NCI-H82 (cell line): ENCODE measurements at regions not wholly inside any gene's neighbourhood (a gene's known extent, or its start where the extent isn't known, plus 50 kb on each side); places are given as distances from the start of the nearest gene placed in this dataset.
"Not testable (repeated sequence)": the region's sequence is repeated elsewhere in the genome, so short reads cannot be mapped to it uniquely, and the experiment has no call there.

Source experiments
- DNase-seq: peaks from one replicate; lab custom pipeline; 2025; lab: John Stamatoyannopoulos, UW

- DNase-seq, result no peak
Observed at GRCh38 chr7:25711940-25712339, 440.1 kb upstream of the NFE2L3 start.

- no peak for DNase-seq
Observed at GRCh38 chr7:25712500-25712899, 439.5 kb upstream of the NFE2L3 start.

GRCh38 chr7:25714013-25714412 is 438.0 kb upstream of the NFE2L3 start:
- DNase-seq, result no peak

- DNase-seq, result no peak
Observed at GRCh38 chr7:25716421-25716820, 435.6 kb upstream of the NFE2L3 start.

- DNase-seq, result no peak
Observed at GRCh38 chr7:25718596-25718995, 433.4 kb upstream of the NFE2L3 start.

- DNase-seq, result no peak
Observed at GRCh38 chr7:25719190-25719896, 432.7 kb upstream of the NFE2L3 start.

GRCh38 chr7:25720427-25720826 is 431.6 kb upstream of the NFE2L3 start:
- DNase-seq, result peak; percentile 60

- peak; percentile 15 for DNase-seq
Observed at GRCh38 chr7:25722856-25723255, 429.1 kb upstream of the NFE2L3 start.

- no peak for DNase-seq
Observed at GRCh38 chr7:25725451-25725850, 426.5 kb upstream of the NFE2L3 start.

GRCh38 chr7:25726170-25726780 is 425.7 kb upstream of the NFE2L3 start:
- peak; percentile 24 for DNase-seq

- no peak for DNase-seq
Observed at GRCh38 chr7:25726781-25727311, 425.2 kb upstream of the NFE2L3 start.

- DNase-seq, result no peak
Observed at GRCh38 chr7:25727446-25727845, 424.6 kb upstream of the NFE2L3 start.

- DNase-seq, result no peak
Observed at GRCh38 chr7:25727876-25728275, 424.1 kb upstream of the NFE2L3 start.

GRCh38 chr7:25731068-25731845 is 420.7 kb upstream of the NFE2L3 start:
- no peak for DNase-seq

- no peak for DNase-seq
Observed at GRCh38 chr7:25731846-25732245, 420.2 kb upstream of the NFE2L3 start.

- no peak for DNase-seq
Observed at GRCh38 chr7:25732766-25733217, 419.2 kb upstream of the NFE2L3 start.

GRCh38 chr7:25735674-25736242 is 416.2 kb upstream of the NFE2L3 start:
- DNase-seq, result no peak

GRCh38 chr7:25738528-25738927 is 413.5 kb upstream of the NFE2L3 start:
- no peak for DNase-seq

GRCh38 chr7:25739143-25739542 is 412.9 kb upstream of the NFE2L3 start:
- DNase-seq, result no peak

GRCh38 chr7:25742316-25742715 is 409.7 kb upstream of the NFE2L3 start:
- DNase-seq, result no peak

GRCh38 chr7:25743670-25744451 is 408.1 kb upstream of the NFE2L3 start:
- DNase-seq, result not testable (repeated sequence)
